SK-N-SH (cell line): ENCODE measurements at regions not wholly inside any gene's neighbourhood (a gene's known extent, or its start where the extent isn't known, plus 50 kb on each side); places are given as distances from the start of the nearest gene placed in this dataset.

ENCODE experiments used
- CTCF ChIA-PET: fragments of 300-600, 350-600 bp; formaldehyde crosslinking; extraction: SDS; loops from one replicate; lab custom pipeline; 2021; lab: Yijun Ruan, JAX
- POLR2A ChIA-PET: fragments of 350-600 bp; sonication (Branson Sonifier 250); formaldehyde crosslinking; extraction: SDS; loops from one replicate; lab custom pipeline; 2020; ENCODE audit warnings: antibody characterized with exemption, inconsistent platforms; lab: Yijun Ruan, JAX
- DNase-seq: peaks from one replicate; pipeline ENCODE4 v3.0.0; 2012
- H2AFZ ChIP-seq: fragments of 200-600 bp; sonication (generic); 2 replicates; pipeline ENCODE4 v1.8.1; 2016; ENCODE audit warnings: antibody characterized with exemption, mild to moderate bottlenecking, low read depth
- H3F3A ChIP-seq: fragments of 200-600 bp; sonication (generic); replicated peaks from 2 replicates; pipeline ENCODE3; 2016; ENCODE audit warnings: antibody characterized with exemption, mild to moderate bottlenecking; ENCODE audit not compliant: insufficient read depth
- H3K27ac ChIP-seq, 2 experiments: fragments of 200-500 bp in 1 of 2; fragments of 200-600 bp in 1 of 2; sonication (Bioruptor generic) in 1 of 2; sonication (generic), shearing (Covaris generic) in 1 of 2; 2 replicates each; pipeline versions ENCODE4 v1.5.1 to v1.6.1; 2014 to 2016; ENCODE audit warnings: low read depth in 2 of 2, inconsistent platforms in 1 of 2, low read length in 1 of 2, mild to moderate bottlenecking in 1 of 2, mixed read lengths in 1 of 2
- H3K27me3 ChIP-seq: fragments of 200-600 bp; sonication (generic), shearing (Covaris generic); 2 replicates; pipeline ENCODE4 v1.6.1; 2016; ENCODE audit warnings: mixed run types; ENCODE audit not compliant: insufficient read depth
- H3K36me3 ChIP-seq, 2 experiments: fragments of 200-500 bp in 1 of 2; fragments of 200-600 bp in 1 of 2; sonication (Bioruptor generic) in 1 of 2; sonication (generic) in 1 of 2; replicated peaks in 1 of 2; 2 replicates each; pipeline versions ENCODE3 to v1.5.1; 2014 to 2016; ENCODE audit warnings: low read length in 1 of 2, mild to moderate bottlenecking in 1 of 2; ENCODE audit not compliant: insufficient read depth in 2 of 2, control insufficient read depth in 1 of 2
- H3K4me1 ChIP-seq, 2 experiments: fragments of 200-500 bp in 1 of 2; fragments of 200-600 bp in 1 of 2; sonication (Bioruptor generic) in 1 of 2; sonication (generic), shearing (Covaris generic) in 1 of 2; 2 replicates each; pipeline versions ENCODE4 v1.5.1 to v1.6.1; 2014 to 2016; ENCODE audit warnings: low read depth in 1 of 2, low read length in 1 of 2, mixed run types in 1 of 2; ENCODE audit not compliant: insufficient read depth in 2 of 2, control insufficient read depth in 1 of 2
- H3K4me2 ChIP-seq: fragments of 200-600 bp; sonication (generic), shearing (Covaris generic); 2 replicates; pipeline ENCODE4 v1.6.1; 2017; ENCODE audit warnings: mixed run types
- H3K4me3 ChIP-seq, 2 experiments: fragments of 200-500 bp in 1 of 2; fragments of 200-600 bp in 1 of 2; sonication (Bioruptor generic) in 1 of 2; sonication (generic), shearing (Covaris generic) in 1 of 2; 2 replicates each; pipeline versions ENCODE4 v1.5.1 to v1.8.1; 2014 to 2016; ENCODE audit warnings: low read depth in 2 of 2, inconsistent platforms in 1 of 2, low read length in 1 of 2, mild to moderate bottlenecking in 1 of 2, mixed read lengths in 1 of 2, moderate library complexity in 1 of 2
- H3K79me2 ChIP-seq: fragments of 200-600 bp; sonication (generic); 2 replicates; pipeline ENCODE4 v1.8.1; 2017; ENCODE audit warnings: mild to moderate bottlenecking; ENCODE audit not compliant: insufficient read depth
- H3K9ac ChIP-seq: fragments of 200-600 bp; sonication (generic); 2 replicates; pipeline ENCODE4 v1.6.1; 2017; ENCODE audit warnings: mixed run types
- H3K9me2 ChIP-seq: fragments of 200-600 bp; sonication (generic); 2 replicates; pipeline ENCODE4 v1.6.1; 2017; ENCODE audit warnings: mixed run types
- H3K9me3 ChIP-seq: fragments of 200-600 bp; sonication (generic); 2 replicates; pipeline ENCODE4 v1.6.1; 2017; ENCODE audit warnings: mixed run types, mild to moderate bottlenecking, moderate library complexity
- H4K20me1 ChIP-seq: fragments of 200-600 bp; sonication (generic); 2 replicates; pipeline ENCODE4 v1.6.1; 2017; ENCODE audit warnings: mild to moderate bottlenecking, mixed run types; ENCODE audit not compliant: insufficient read depth
- ELF1 ChIP-seq: IDR thresholded peaks from 2 replicates; pipeline ENCODE4 v1.4.0; 2012
- EP300 ChIP-seq, 2 experiments: IDR thresholded peaks; 2 replicates each; pipeline versions ENCODE4 v1.4.0 to v1.6.1; 2012; ENCODE audit warnings: borderline replicate concordance in 1 of 2, low read depth in 1 of 2, low read length in 1 of 2
- EZH2phosphoT487 ChIP-seq: fragments of 200-600 bp; sonication (generic); IDR thresholded peaks from 2 replicates; pipeline ENCODE4 v1.6.1; 2017; ENCODE audit warnings: low read depth, mixed run types, mild to moderate bottlenecking, antibody characterized with exemption, moderate library complexity, borderline replicate concordance
- FOXM1 ChIP-seq: IDR thresholded peaks from 2 replicates; pipeline ENCODE4 v1.4.0; 2012; ENCODE audit warnings: low read depth, mild to moderate bottlenecking
- JUND ChIP-seq: IDR thresholded peaks from 2 replicates; pipeline ENCODE4 v1.4.0; 2012
- MXI1 ChIP-seq: IDR thresholded peaks from 2 replicates; pipeline ENCODE4 v1.6.1; 2012; ENCODE audit warnings: mild to moderate bottlenecking, low read depth, low read length, improper control_type of control experiment
- NFIC ChIP-seq: IDR thresholded peaks from 2 replicates; pipeline ENCODE4 v1.4.0; 2012; ENCODE audit warnings: borderline replicate concordance
- RAD21 ChIP-seq: IDR thresholded peaks from 2 replicates; pipeline ENCODE4 v1.6.1; 2012; ENCODE audit warnings: mild to moderate bottlenecking, low read length
- RCOR1 ChIP-seq: fragments of 150-350 bp; IDR thresholded peaks from 2 replicates; pipeline ENCODE4 v1.6.1; 2017; ENCODE audit warnings: antibody characterized with exemption, low read length
- REST ChIP-seq: IDR thresholded peaks from 2 replicates; pipeline ENCODE4 v1.6.1; 2012; ENCODE audit warnings: mild to moderate bottlenecking, low read depth, low read length, moderate library complexity
- SIN3A ChIP-seq: IDR thresholded peaks from 2 replicates; pipeline ENCODE4 v1.6.1; 2012; ENCODE audit warnings: low read depth, mild to moderate bottlenecking, low read length, moderate library complexity, borderline replicate concordance
- SMC3 ChIP-seq: IDR thresholded peaks from 2 replicates; pipeline ENCODE4 v1.6.1; 2012; ENCODE audit warnings: low read depth, low read length, improper control_type of control experiment
- TCF12 ChIP-seq: IDR thresholded peaks from 2 replicates; pipeline ENCODE4 v1.4.0; 2012
- USF1 ChIP-seq: IDR thresholded peaks from 2 replicates; pipeline ENCODE4 v1.4.0; 2012; ENCODE audit warnings: low read depth, borderline replicate concordance
- USF2 ChIP-seq: fragments of 150-350 bp; IDR thresholded peaks from 2 replicates; pipeline ENCODE4 v1.6.1; 2017; ENCODE audit warnings: antibody characterized with exemption, low read length, low read depth, borderline replicate concordance
- YY1 ChIP-seq: IDR thresholded peaks from 2 replicates; pipeline ENCODE4 v1.4.0; 2012; ENCODE audit warnings: low read depth, mild to moderate bottlenecking
- ZBTB33 ChIP-seq: IDR thresholded peaks from 2 replicates; pipeline ENCODE4 v1.4.0; 2012; ENCODE audit warnings: low read depth, borderline replicate concordance

GRCh38 chr7:13105209-13105608, 417.8 kb downstream of the ARL4A start:
- no peak overlapping the region for H3K9ac ChIP-seq
- H3K36me3 ChIP-seq: no peaks in the 10 kb centered on the region
- no peaks in the 10 kb centered on the region for H3F3A ChIP-seq
- H2AFZ ChIP-seq: no peak overlapping the region
- no peaks in the 10 kb centered on the region for H3K9me2 ChIP-seq
- POLR2A ChIA-PET: no interaction called here
- CTCF ChIA-PET: no interaction called here
- H3K4me1 ChIP-seq: no peaks in the 10 kb centered on the region
- no peaks in the 10 kb centered on the region for H4K20me1 ChIP-seq
- H3K27ac ChIP-seq: no peak overlapping the region
- no peaks in the 10 kb centered on the region for H3K79me2 ChIP-seq
- DNase-seq: no peak
- no peak overlapping the region for H3K4me3 ChIP-seq
- H3K4me2 ChIP-seq: no peak overlapping the region
- no peaks in the 10 kb centered on the region for H3K9me3 ChIP-seq
- TF ChIP-seq REST (no peak), ELF1 (no peak), SIN3A (no peak), RAD21 (no peak), TCF12 (no peak), USF1 (no peak), ZBTB33 (no peak), JUND (no peak), FOXM1 (no peak), EP300 (IDR thresholded peaks at IDR 0.05; ENCODE audit: borderline replicate concordance in 1 of 2, low read depth in 1 of 2, low read length in 1 of 2) (no peak), NFIC (no peak), USF2 (no peak), MXI1 (no peak), SMC3 (no peak), RCOR1 (no peak), YY1 (no peak), EZH2phosphoT487 (no peak)
- no peaks in the 10 kb centered on the region for H3K27me3 ChIP-seq
